ENCODE measurements at regions not wholly inside any gene's neighbourhood (a gene's known extent, or its start where the extent isn't known, plus 50 kb on each side); places are given as distances from the start of the nearest gene placed in this dataset.
"Not testable (repeated sequence)": the region's sequence is repeated elsewhere in the genome, so short reads cannot be mapped to it uniquely, and the experiment has no call there.

GRCh38 chr14:34275530-34275929 is 186.5 kb downstream of the SPTSSA start:
- Mint-ChIP-seq H3K4me1 (ENCODE audit: low read depth) (peaks cover 2% of the 10 kb centered on the region), H3K9me3 (peaks cover 1% of the 10 kb centered on the region), H3K36me3 (ENCODE audit: low read depth) (no peaks in the 10 kb centered on the region), H3K4me3 (no peak overlapping the region), H3K27me3 (ENCODE audit: low read depth) (peaks cover 3% of the 10 kb centered on the region), H3K27ac (no peak overlapping the region)
- CTCF ChIA-PET, result no interaction called here
- intact Hi-C loops (cut with micrococcal nuclease), result no loop called here
- DNase-seq, result no peak

DNA sequence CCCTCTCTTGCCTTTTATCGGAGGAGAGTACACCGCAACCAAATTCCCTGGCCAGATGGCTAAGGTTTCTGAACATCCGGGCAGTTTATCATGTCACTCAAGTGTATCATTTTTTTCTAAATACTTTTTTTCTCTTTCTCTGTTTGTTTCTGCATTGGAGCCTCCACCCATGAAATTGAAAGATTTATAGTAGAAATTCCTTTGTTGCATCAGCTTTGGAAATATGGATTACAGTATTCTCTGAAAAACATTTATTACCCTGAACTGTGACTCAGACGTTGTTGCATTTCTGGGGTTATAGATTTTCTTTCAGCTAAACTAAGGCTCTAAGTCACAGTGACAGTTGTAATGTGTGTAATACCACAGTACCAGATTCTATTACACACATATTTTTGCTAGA is 187.0 kb downstream of the SPTSSA start:
- CTCF ChIA-PET, result no interaction called here
- peaks cover 1% of the 10 kb centered on the region for H3K9me3 Mint-ChIP-seq
- intact Hi-C loops (cut with micrococcal nuclease), result no loop called here
- H3K4me3 Mint-ChIP-seq, result no peak overlapping the region
- no peak for DNase-seq
- no peaks in the 10 kb centered on the region for H3K36me3 Mint-ChIP-seq (ENCODE audit: low read depth)
- peaks cover 3% of the 10 kb centered on the region for H3K27me3 Mint-ChIP-seq (ENCODE audit: low read depth)
- H3K4me1 Mint-ChIP-seq (ENCODE audit: low read depth), result peaks cover 2% of the 10 kb centered on the region
- no peak overlapping the region for H3K27ac Mint-ChIP-seq

GRCh38 chr14:34273716-34274115 is 188.3 kb downstream of the SPTSSA start:
- H3K36me3 Mint-ChIP-seq (ENCODE audit: low read depth); CTCF ChIA-PET; H3K4me3 Mint-ChIP-seq; H3K27me3 Mint-ChIP-seq (ENCODE audit: low read depth); intact Hi-C loops (cut with micrococcal nuclease); H3K27ac Mint-ChIP-seq; H3K4me1 Mint-ChIP-seq (ENCODE audit: low read depth); DNase-seq; H3K9me3 Mint-ChIP-seq: not testable (repeated sequence)

- CTCF ChIA-PET, result no interaction called here
- H3K9me3 Mint-ChIP-seq, result no peaks in the 10 kb centered on the region
- no peaks in the 10 kb centered on the region for H3K4me1 Mint-ChIP-seq (ENCODE audit: low read depth)
Measured at GRCh38 chr14:34270361-34270760, 191.7 kb downstream of the SPTSSA start.

GRCh38 chr14:34266344-34266743 is 195.7 kb downstream of the SPTSSA start:
- DNase-seq, result no peak
- H3K36me3 Mint-ChIP-seq (ENCODE audit: low read depth), result no peaks in the 10 kb centered on the region
- H3K4me3 Mint-ChIP-seq, result no peak overlapping the region
- intact Hi-C loops (cut with micrococcal nuclease), result no loop called here
- no peak overlapping the region for H3K27ac Mint-ChIP-seq
- no peaks in the 10 kb centered on the region for H3K9me3 Mint-ChIP-seq
- H3K4me1 Mint-ChIP-seq (ENCODE audit: low read depth), result no peaks in the 10 kb centered on the region
- CTCF ChIA-PET, result interaction anchor here (1.1 kb wide), 1 partner anchor 59 kb away, joined by 4 read pairs; no protein-coding TSS in a partner anchor
- peaks cover 2% of the 10 kb centered on the region for H3K27me3 Mint-ChIP-seq (ENCODE audit: low read depth)

More at GRCh38 chr14:34270361-34270760, 191.7 kb downstream of the SPTSSA start:
- H3K36me3 Mint-ChIP-seq (ENCODE audit: low read depth), result no peaks in the 10 kb centered on the region
- DNase-seq, result no peak
- H3K27ac Mint-ChIP-seq, result no peak overlapping the region
- intact Hi-C loops (cut with micrococcal nuclease), result no loop called here
- H3K27me3 Mint-ChIP-seq (ENCODE audit: low read depth), result peaks cover 3% of the 10 kb centered on the region
- no peak overlapping the region for H3K4me3 Mint-ChIP-seq

- H3K9me3 Mint-ChIP-seq, result no peaks in the 10 kb centered on the region
- DNase-seq, result no peak
- CTCF ChIA-PET, result interaction anchor here (0.7 to 1.2 kb wide), 2 partner anchors 59 to 61 kb away, joined by 3 to 4 read pairs; no protein-coding TSS in a partner anchor
- H3K27me3 Mint-ChIP-seq (ENCODE audit: low read depth), result peaks cover 4% of the 10 kb centered on the region
- no peak overlapping the region for H3K4me3 Mint-ChIP-seq
- intact Hi-C loops (cut with micrococcal nuclease), result no loop called here
- H3K27ac Mint-ChIP-seq, result no peak overlapping the region
- H3K36me3 Mint-ChIP-seq (ENCODE audit: low read depth), result no peaks in the 10 kb centered on the region
- H3K4me1 Mint-ChIP-seq (ENCODE audit: low read depth), result no peaks in the 10 kb centered on the region
Measured at GRCh38 chr14:34262127-34262910, 199.7 kb downstream of the SPTSSA start.

- intact Hi-C loops (cut with micrococcal nuclease), result no loop called here
- H3K4me3 Mint-ChIP-seq, result no peak overlapping the region
- no peak overlapping the region for H3K27ac Mint-ChIP-seq
- peaks cover 6% of the 10 kb centered on the region for H3K27me3 Mint-ChIP-seq (ENCODE audit: low read depth)
- CTCF ChIA-PET, result interaction anchor here (0.6 kb wide), 2 partner anchors 46 to 398 kb away, joined by 3 to 4 read pairs; no protein-coding TSS in a partner anchor
- no peaks in the 10 kb centered on the region for H3K36me3 Mint-ChIP-seq (ENCODE audit: low read depth)
- no peaks in the 10 kb centered on the region for H3K4me1 Mint-ChIP-seq (ENCODE audit: low read depth)
- H3K9me3 Mint-ChIP-seq, result no peaks in the 10 kb centered on the region
- DNase-seq, result no peak
Measured at GRCh38 chr14:34259996-34260395, 202.0 kb downstream of the SPTSSA start.

DNA sequence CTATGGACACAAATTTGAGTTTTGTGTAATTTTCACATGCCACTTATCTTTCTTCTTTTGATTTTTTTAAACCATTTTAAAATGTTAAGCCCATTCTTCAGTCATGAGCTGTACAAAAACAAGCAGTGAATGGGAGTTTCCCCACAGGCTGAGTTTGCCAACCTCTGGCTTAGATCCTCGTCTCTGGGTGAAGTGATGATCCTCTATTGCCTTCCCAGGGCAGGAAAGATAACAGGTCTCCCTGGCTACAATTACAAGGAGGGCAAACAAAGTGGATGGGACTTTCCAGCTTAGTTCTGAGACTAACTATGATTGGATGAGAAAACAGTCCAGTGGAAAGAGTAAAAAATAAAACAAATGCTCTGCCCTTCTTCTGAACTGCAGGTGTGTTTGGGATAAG is 203.7 kb downstream of the SPTSSA start:
- CTCF ChIA-PET, result no interaction called here
- Mint-ChIP-seq H3K4me1 (ENCODE audit: low read depth) (no peaks in the 10 kb centered on the region), H3K9me3 (no peaks in the 10 kb centered on the region), H3K4me3 (no peak overlapping the region), H3K27ac (no peak overlapping the region), H3K27me3 (ENCODE audit: low read depth) (peaks cover 6% of the 10 kb centered on the region), H3K36me3 (ENCODE audit: low read depth) (no peaks in the 10 kb centered on the region)
- no peak for DNase-seq
- intact Hi-C loops (cut with micrococcal nuclease), result no loop called here

DNA sequence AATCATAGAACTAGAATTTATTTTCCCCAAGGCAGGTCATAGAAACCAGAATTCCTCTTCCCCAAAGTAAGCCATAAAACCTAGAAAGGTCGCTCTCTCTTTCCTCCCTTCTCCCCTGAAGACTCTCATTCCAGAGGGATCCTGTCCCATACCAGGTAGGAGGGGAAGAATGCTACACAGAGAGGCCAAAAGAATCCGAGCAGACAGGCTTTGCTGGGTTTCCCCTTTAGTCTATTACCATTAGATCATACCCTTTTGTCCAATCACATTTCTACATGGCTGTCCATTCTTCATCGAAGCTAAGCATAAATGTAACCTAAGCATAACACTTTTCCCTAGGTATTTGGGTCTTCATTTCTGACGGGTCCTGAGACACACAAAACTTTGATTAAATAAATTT is 204.5 kb downstream of the SPTSSA start:
- no peaks in the 10 kb centered on the region for H3K9me3 Mint-ChIP-seq
- no peaks in the 10 kb centered on the region for H3K4me1 Mint-ChIP-seq (ENCODE audit: low read depth)
- intact Hi-C loops (cut with micrococcal nuclease), result no loop called here
- no peak for DNase-seq
- peaks cover 6% of the 10 kb centered on the region for H3K27me3 Mint-ChIP-seq (ENCODE audit: low read depth)
- no peak overlapping the region for H3K27ac Mint-ChIP-seq
- no peak overlapping the region for H3K4me3 Mint-ChIP-seq
- CTCF ChIA-PET, result no interaction called here
- no peaks in the 10 kb centered on the region for H3K36me3 Mint-ChIP-seq (ENCODE audit: low read depth)

GRCh38 chr14:34256223-34256622 is 205.8 kb downstream of the SPTSSA start:
- DNase-seq, result no peak
- Mint-ChIP-seq H3K27me3 (ENCODE audit: low read depth) (peaks cover 6% of the 10 kb centered on the region), H3K4me3 (no peak overlapping the region), H3K27ac (no peak overlapping the region), H3K9me3 (no peaks in the 10 kb centered on the region), H3K4me1 (ENCODE audit: low read depth) (no peaks in the 10 kb centered on the region), H3K36me3 (ENCODE audit: low read depth) (no peaks in the 10 kb centered on the region)
- CTCF ChIA-PET, result interaction anchor here (1.2 kb wide), 1 partner anchor 47 kb away, joined by 3 read pairs; no protein-coding TSS in a partner anchor
- intact Hi-C loops (cut with micrococcal nuclease), result no loop called here

GRCh38 chr14:34254571-34254970 is 207.5 kb downstream of the SPTSSA start:
- CTCF ChIA-PET, result interaction anchor here (0.6 kb wide), 1 partner anchor 72 kb away, joined by 3 read pairs; no protein-coding TSS in a partner anchor
- intact Hi-C loops (cut with micrococcal nuclease), result no loop called here
- Mint-ChIP-seq H3K9me3 (no peaks in the 10 kb centered on the region), H3K27me3 (ENCODE audit: low read depth) (peaks cover 4% of the 10 kb centered on the region), H3K27ac (no peak overlapping the region), H3K4me3 (no peak overlapping the region), H3K4me1 (ENCODE audit: low read depth) (no peaks in the 10 kb centered on the region), H3K36me3 (ENCODE audit: low read depth) (no peaks in the 10 kb centered on the region)
- DNase-seq, result no peak

GRCh38 chr14:34254031-34254430 is 208.0 kb downstream of the SPTSSA start:
- Mint-ChIP-seq H3K27ac (no peak overlapping the region), H3K27me3 (ENCODE audit: low read depth) (peaks cover 4% of the 10 kb centered on the region), H3K36me3 (ENCODE audit: low read depth) (no peaks in the 10 kb centered on the region), H3K4me3 (no peak overlapping the region), H3K9me3 (no peaks in the 10 kb centered on the region), H3K4me1 (ENCODE audit: low read depth) (no peaks in the 10 kb centered on the region)
- no peak for DNase-seq
- intact Hi-C loops (cut with micrococcal nuclease), result no loop called here
- CTCF ChIA-PET, result no interaction called here

GRCh38 chr14:34252227-34252626 is 209.8 kb downstream of the SPTSSA start:
- Mint-ChIP-seq H3K9me3 (no peaks in the 10 kb centered on the region), H3K27ac (no peak overlapping the region), H3K4me1 (ENCODE audit: low read depth) (no peaks in the 10 kb centered on the region), H3K36me3 (ENCODE audit: low read depth) (no peaks in the 10 kb centered on the region), H3K4me3 (no peak overlapping the region), H3K27me3 (ENCODE audit: low read depth) (peaks cover 3% of the 10 kb centered on the region)
- no peak for DNase-seq
- CTCF ChIA-PET, result no interaction called here
- intact Hi-C loops (cut with micrococcal nuclease), result no loop called here
